ENCODE measurements at regions not wholly inside any gene's neighbourhood (a gene's known extent, or its start where the extent isn't known, plus 50 kb on each side); places are given as distances from the start of the nearest gene placed in this dataset.

DNA sequence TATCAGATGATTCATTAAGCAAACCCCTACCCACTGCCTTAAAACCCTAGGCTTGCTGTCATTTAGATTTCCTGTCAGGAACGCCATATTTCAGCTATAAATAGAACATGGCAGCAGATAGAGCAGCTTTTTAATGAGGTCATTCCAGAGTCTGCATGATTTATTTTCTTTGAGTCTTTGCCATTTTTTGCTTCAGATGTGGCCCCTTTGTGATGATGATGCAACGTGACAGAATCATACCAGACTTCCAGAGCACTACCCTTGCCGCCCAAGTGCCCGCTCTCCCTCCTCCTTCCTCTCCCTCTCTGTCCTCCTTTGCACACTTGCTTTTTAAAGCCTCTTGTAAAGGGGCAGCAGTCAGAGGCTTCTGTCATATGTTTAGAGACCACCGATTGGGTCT, 55.5 kb upstream of the TRIM67 start:
- no peaks in the 10 kb centered on the region for H3K23me2 ChIP-seq (ENCODE audit: low read depth, low read length)
- H3K36me3 ChIP-seq (ENCODE audit: control insufficient read depth in 2 of 4, insufficient read depth in 4 of 4, low read length in 3 of 4), result no peaks in the 10 kb centered on the region
- H3K18ac ChIP-seq (ENCODE audit: extremely low read depth, low read length), result no peak overlapping the region
- no peaks in the 10 kb centered on the region for H4K20me1 ChIP-seq (replicated peaks in 1 of 2; ENCODE audit: control insufficient read depth in 1 of 2, insufficient read depth in 2 of 2, low read length in 2 of 2)
- H3K9ac ChIP-seq (replicated peaks in 1 of 4; ENCODE audit: extremely low read depth in 1 of 4, low read depth in 3 of 4, low read length in 3 of 4), result no peak overlapping the region
- no peak overlapping the region for H4K8ac ChIP-seq (ENCODE audit: extremely low read depth, insufficient read depth, low read length)
- no peak overlapping the region for H3K4me3 ChIP-seq (ENCODE audit: extremely low read depth in 1 of 4, insufficient read depth in 2 of 4, low read depth in 3 of 4, low read length in 4 of 4)
- no peaks in the 10 kb centered on the region for H3K9me3 ChIP-seq (ENCODE audit: insufficient read depth in 2 of 2, low read depth in 1 of 2, low read length in 1 of 2)
- H3K4ac ChIP-seq (replicated peaks; ENCODE audit: insufficient read length, low read depth, low read length), result no peak overlapping the region
- no peak overlapping the region for H2BK120ac ChIP-seq (replicated peaks; ENCODE audit: low read depth, low read length)
- H3K27me3 ChIP-seq (replicated peaks in 1 of 4; ENCODE audit: control insufficient read depth in 3 of 4, extremely low read depth in 1 of 4, insufficient read depth in 3 of 4, low read length in 3 of 4), result no peaks in the 10 kb centered on the region; a peak in 2 of 7 replicates
- no peaks in the 10 kb centered on the region for H3K4me1 ChIP-seq (replicated peaks in 1 of 4; ENCODE audit: control insufficient read depth in 3 of 4, insufficient read depth in 4 of 4, low read length in 3 of 4)
- ChIA-PET CTCF (ENCODE audit: partially characterized antibody) (interaction anchor here (0.6 to 2.6 kb wide), 5 partner anchors 10 to 85 kb away, joined by 3 to 11 read pairs (median 3); no protein-coding TSS in a partner anchor), POLR2A (ENCODE audit: partially characterized antibody) (no interaction called here)
- H3K79me2 ChIP-seq (ENCODE audit: control insufficient read depth in 1 of 2, insufficient read depth in 2 of 2, low read length in 2 of 2), result no peaks in the 10 kb centered on the region
- H2BK5ac ChIP-seq (ENCODE audit: low read depth, low read length), result no peak overlapping the region
- no peak overlapping the region for H3K14ac ChIP-seq (ENCODE audit: insufficient read length)
- H2AK5ac ChIP-seq (ENCODE audit: low read depth, low read length), result no peak overlapping the region
- H2BK20ac ChIP-seq (ENCODE audit: low read length), result no peak overlapping the region
- H3K56ac ChIP-seq (replicated peaks; ENCODE audit: insufficient read length, low read depth, low read length), result no peak overlapping the region
- no peak overlapping the region for H2BK15ac ChIP-seq (ENCODE audit: low read length)
- H2AFZ ChIP-seq (ENCODE audit: low read length), result no peak overlapping the region
- H2BK12ac ChIP-seq (ENCODE audit: low read depth, low read length), result no peak overlapping the region
- H4K91ac ChIP-seq (replicated peaks; ENCODE audit: insufficient read length, low read length), result no peak overlapping the region
- H3K27ac ChIP-seq (ENCODE audit: low read depth, low read length), result no peak overlapping the region
- DNase-seq (ENCODE audit: low read depth in 1 of 2, low spot score in 2 of 2) (no peak), FAIRE-seq (no peak)
- WGBS, 2 experiments (ENCODE audit: extremely low coverage in 1 of 2, insufficient coverage in 1 of 2, insufficient read length in 1 of 2, insufficient replicate concordance in 2 of 2, low coverage in 1 of 2, low lambda C conversion rate in 2 of 2, missing lambda C conversion rate in 1 of 2), result 92% methylated on average over 5 of the region's 5 CpGs; no CpG with 5 or more reads in 1 of the 2 experiments
- H4K5ac ChIP-seq (ENCODE audit: insufficient read length, low read depth, low read length), result no peak overlapping the region
- no peaks in the 10 kb centered on the region for H3K79me1 ChIP-seq (ENCODE audit: low read depth, low read length)
- H3K4me2 ChIP-seq (ENCODE audit: insufficient read depth in 1 of 2, low read depth in 2 of 2, low read length in 2 of 2), result no peak overlapping the region
- H3K23ac ChIP-seq (ENCODE audit: insufficient read length), result no peak overlapping the region
- TF ChIP-seq, protein P1, sequence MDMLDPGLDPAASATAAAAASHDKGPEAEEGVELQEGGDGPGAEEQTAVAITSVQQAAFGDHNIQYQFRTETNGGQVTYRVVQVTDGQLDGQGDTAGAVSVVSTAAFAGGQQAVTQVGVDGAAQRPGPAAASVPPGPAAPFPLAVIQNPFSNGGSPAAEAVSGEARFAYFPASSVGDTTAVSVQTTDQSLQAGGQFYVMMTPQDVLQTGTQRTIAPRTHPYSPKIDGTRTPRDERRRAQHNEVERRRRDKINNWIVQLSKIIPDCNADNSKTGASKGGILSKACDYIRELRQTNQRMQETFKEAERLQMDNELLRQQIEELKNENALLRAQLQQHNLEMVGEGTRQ (IDR thresholded peaks at IDR 0.05; ENCODE audit: low read length), result no peak
- TF ChIP-seq CEBPB (IDR thresholded peaks at IDR 0.05; ENCODE audit: low read depth, low read length) (no peak), SP1 (IDR thresholded peaks at IDR 0.05; ENCODE audit: low read depth, low read length) (no peak), NRF1 (IDR thresholded peaks at IDR 0.05; ENCODE audit: low read depth, low read length) (no peak), NANOG (IDR thresholded peaks at IDR 0.05; ENCODE audit: insufficient read depth, low read depth, low read length, poor library complexity, severe bottlenecking) (no peak), E2F6 (IDR thresholded peaks at IDR 0.05) (no peak), ZNF274 (IDR thresholded peaks at IDR 0.05; ENCODE audit: borderline replicate concordance, extremely low read depth, low read length) (no peak), EGR1 (IDR thresholded peaks at IDR 0.05; ENCODE audit: borderline replicate concordance, low read depth, low read length) (no peak), SP4 (IDR thresholded peaks at IDR 0.05; ENCODE audit: low read length) (no peak), RNF2 (IDR thresholded peaks at IDR 0.05; ENCODE audit: borderline replicate concordance, low read depth, low read length, missing control alignments, poor library complexity, severe bottlenecking) (no peak), BCL11A (IDR thresholded peaks at IDR 0.05; ENCODE audit: low read depth in 2 of 2, low read length in 2 of 2) (no peak), SIN3A (conservative IDR thresholded peaks at IDR 0.05 in 1 of 2, IDR thresholded peaks at IDR 0.05 in 1 of 2; ENCODE audit: low read depth in 1 of 2, low read length in 2 of 2) (no peak)
- TF ChIP-seq, protein P2, sequence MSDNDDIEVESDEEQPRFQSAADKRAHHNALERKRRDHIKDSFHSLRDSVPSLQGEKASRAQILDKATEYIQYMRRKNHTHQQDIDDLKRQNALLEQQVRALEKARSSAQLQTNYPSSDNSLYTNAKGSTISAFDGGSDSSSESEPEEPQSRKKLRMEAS (IDR thresholded peaks at IDR 0.05), result no peak
